ENCODE measurements at regions not wholly inside any gene's neighbourhood (a gene's known extent, or its start where the extent isn't known, plus 50 kb on each side); places are given as distances from the start of the nearest gene placed in this dataset.

GRCh38 chr2:2887772-2888387, 489.7 kb downstream of the EIPR1 start:
- H3K4me3 Mint-ChIP-seq = no peak overlapping the region
- no peak overlapping the region for H3K27ac Mint-ChIP-seq
- ATAC-seq (ENCODE audit: low read depth) (no peak), DNase-seq (ENCODE audit: low spot score in 2 of 2) (no peak)
- peaks cover 7% of the 10 kb centered on the region for H3K36me3 Mint-ChIP-seq
- H3K27me3 Mint-ChIP-seq = peaks cover 6% of the 10 kb centered on the region
- H3K4me1 Mint-ChIP-seq = no peaks in the 10 kb centered on the region
- H3K9me3 Mint-ChIP-seq = peaks cover 4% of the 10 kb centered on the region

DNA sequence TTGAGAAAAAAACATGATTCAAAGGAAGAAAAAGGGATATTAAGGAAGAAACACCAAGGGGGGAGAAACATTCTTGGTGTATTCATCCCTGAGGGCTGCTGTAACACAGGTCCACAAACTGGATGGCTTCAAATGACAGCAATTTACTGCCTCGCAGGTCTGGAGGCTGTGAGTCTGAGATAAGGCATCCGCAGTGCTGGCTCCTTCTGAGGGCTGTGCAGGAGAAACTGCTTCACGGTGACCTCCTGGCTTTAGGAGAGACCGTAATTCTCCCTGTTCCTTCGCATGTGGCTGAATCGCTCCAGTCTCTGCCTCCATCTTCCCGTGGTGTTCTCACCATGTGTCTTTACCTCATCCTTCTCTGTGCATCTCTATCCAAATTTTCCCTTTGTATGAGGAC, 490.7 kb downstream of the EIPR1 start:
- Mint-ChIP-seq H3K36me3 (peaks cover 8% of the 10 kb centered on the region), H3K4me3 (no peak overlapping the region), H3K27me3 (peaks cover 6% of the 10 kb centered on the region), H3K27ac (no peak overlapping the region), H3K4me1 (no peaks in the 10 kb centered on the region), H3K9me3 (peaks cover 6% of the 10 kb centered on the region)
- ATAC-seq (ENCODE audit: low read depth) = no peak
- DNase-seq (ENCODE audit: low spot score in 2 of 2) = no peak

DNA sequence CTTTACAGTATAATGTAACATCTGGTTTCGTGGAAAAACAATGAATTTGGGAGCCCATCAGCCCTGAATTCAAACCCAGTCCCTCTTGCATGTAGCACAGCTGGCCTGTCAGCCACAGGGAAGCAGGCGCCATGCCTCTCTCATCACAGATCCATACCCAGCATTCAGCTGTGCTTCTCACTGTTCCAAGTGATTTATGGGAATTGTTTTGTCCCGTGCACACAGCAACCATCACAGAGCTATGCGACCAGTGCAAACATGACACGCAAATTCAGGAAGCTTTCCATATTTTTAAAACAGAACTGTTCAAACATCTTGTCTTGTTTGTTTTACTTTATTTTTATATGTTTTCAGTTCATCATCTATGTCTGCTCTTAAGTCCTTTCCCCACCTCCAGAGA, 496.1 kb downstream of the EIPR1 start:
- peaks cover 7% of the 10 kb centered on the region for H3K4me1 Mint-ChIP-seq
- ATAC-seq (ENCODE audit: low read depth) (no peak), DNase-seq (ENCODE audit: low spot score in 2 of 2) (no peak)
- no peak overlapping the region for H3K27ac Mint-ChIP-seq
- peaks cover 2% of the 10 kb centered on the region for H3K27me3 Mint-ChIP-seq
- H3K36me3 Mint-ChIP-seq = peaks cover 6% of the 10 kb centered on the region
- no peak overlapping the region for H3K4me3 Mint-ChIP-seq
- peaks cover 6% of the 10 kb centered on the region for H3K9me3 Mint-ChIP-seq

- ATAC-seq (ENCODE audit: low read depth) = no peak
- DNase-seq (ENCODE audit: low spot score in 2 of 2) = no peak
- Mint-ChIP-seq H3K27ac (no peak overlapping the region), H3K4me3 (no peak overlapping the region), H3K27me3 (no peaks in the 10 kb centered on the region), H3K9me3 (peaks cover 6% of the 10 kb centered on the region), H3K36me3 (peaks cover 6% of the 10 kb centered on the region), H3K4me1 (peaks cover 7% of the 10 kb centered on the region)
Observed at GRCh38 chr2:2880938-2881337, 496.7 kb downstream of the EIPR1 start.

DNA sequence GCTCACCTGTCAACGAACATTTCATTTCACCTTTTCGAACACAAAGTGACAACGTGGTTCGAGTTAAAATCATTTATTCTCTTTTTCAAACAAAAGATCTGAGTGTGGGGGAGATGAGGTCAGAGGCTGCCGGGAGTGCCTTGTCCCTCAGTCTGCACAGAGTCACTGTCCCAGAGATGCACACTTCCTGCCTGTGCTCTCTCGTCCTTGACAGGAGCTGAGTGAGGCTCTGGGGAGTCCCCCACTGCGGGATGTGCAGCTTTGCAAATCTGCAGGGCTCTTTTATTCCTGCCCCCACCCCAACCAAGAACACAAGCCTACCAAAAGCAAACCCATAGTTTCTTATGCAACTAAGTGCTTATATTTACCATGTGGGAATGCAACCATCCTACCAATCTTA, 497.8 kb downstream of the EIPR1 start:
- ATAC-seq (ENCODE audit: low read depth) = peak; percentile 87

DNA sequence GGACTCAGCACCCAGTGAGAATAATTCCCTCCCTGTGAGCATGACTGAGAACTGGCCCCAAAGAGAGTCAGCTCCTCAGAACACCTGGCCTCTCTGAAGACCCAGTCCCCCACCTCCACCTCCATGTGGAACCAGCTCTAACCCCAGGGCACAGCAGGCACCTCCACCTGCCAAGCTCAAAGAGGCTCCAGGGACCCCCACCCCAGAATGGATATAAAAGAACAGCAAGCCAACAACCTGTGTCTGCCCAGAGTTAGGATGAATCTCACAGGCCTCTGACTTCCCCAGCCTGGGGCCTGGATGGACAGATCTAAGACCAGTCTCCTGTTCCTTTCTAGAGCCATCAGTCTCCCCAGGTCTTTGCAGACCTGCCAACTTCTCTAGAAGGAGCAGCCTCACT, 498.5 kb downstream of the EIPR1 start:
- H3K27me3 Mint-ChIP-seq = no peaks in the 10 kb centered on the region
- peaks cover 7% of the 10 kb centered on the region for H3K4me1 Mint-ChIP-seq
- H3K36me3 Mint-ChIP-seq = peaks cover 6% of the 10 kb centered on the region
- DNase-seq (ENCODE audit: low spot score in 2 of 2) = no peak
- H3K4me3 Mint-ChIP-seq = no peak overlapping the region
- peaks cover 6% of the 10 kb centered on the region for H3K9me3 Mint-ChIP-seq
- no peak overlapping the region for H3K27ac Mint-ChIP-seq
- ATAC-seq (ENCODE audit: low read depth) = no peak

More for the DNA sequence above, 497.8 kb downstream of the EIPR1 start:
- Mint-ChIP-seq H3K27me3 (no peaks in the 10 kb centered on the region), H3K36me3 (peaks cover 6% of the 10 kb centered on the region), H3K4me1 (peaks cover 7% of the 10 kb centered on the region), H3K9me3 (peaks cover 6% of the 10 kb centered on the region), H3K4me3 (no peak overlapping the region), H3K27ac (no peak overlapping the region)
- DNase-seq (ENCODE audit: low spot score in 2 of 2) = no peak

DNA sequence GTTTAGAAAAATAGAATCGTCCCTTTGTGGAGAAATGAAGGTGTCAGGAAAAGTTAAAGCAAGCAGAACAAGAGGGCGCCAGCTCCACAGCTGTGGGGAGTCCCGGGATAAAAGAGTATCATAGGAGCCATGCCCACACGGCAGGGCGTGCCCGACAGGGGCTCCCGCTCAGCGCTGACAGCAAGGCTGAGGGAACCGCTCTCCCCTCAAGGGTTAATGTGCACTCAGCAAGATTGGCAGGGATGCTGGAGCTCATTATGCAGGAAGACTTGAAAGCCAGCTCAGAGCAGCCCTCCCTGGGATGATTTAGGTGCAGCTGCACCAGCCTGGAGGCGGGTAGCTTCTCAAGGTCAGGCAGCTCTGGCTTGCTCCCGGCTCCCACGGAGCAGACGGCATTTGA, 500.2 kb downstream of the EIPR1 start:
- no peaks in the 10 kb centered on the region for H3K27me3 Mint-ChIP-seq
- H3K27ac Mint-ChIP-seq = no peak overlapping the region
- H3K9me3 Mint-ChIP-seq = no peaks in the 10 kb centered on the region
- DNase-seq (ENCODE audit: low spot score in 2 of 2) = no peak
- no peak for ATAC-seq (ENCODE audit: low read depth)
- no peak overlapping the region for H3K4me3 Mint-ChIP-seq
- H3K4me1 Mint-ChIP-seq = peaks cover 7% of the 10 kb centered on the region
- H3K36me3 Mint-ChIP-seq = no peaks in the 10 kb centered on the region

GRCh38 chr2:2876331-2877221, 501.0 kb downstream of the EIPR1 start:
- no peak for ATAC-seq (ENCODE audit: low read depth)
- H3K27ac Mint-ChIP-seq = no peak overlapping the region
- no peaks in the 10 kb centered on the region for H3K36me3 Mint-ChIP-seq
- peaks cover 7% of the 10 kb centered on the region for H3K4me1 Mint-ChIP-seq
- H3K27me3 Mint-ChIP-seq = no peaks in the 10 kb centered on the region
- no peak overlapping the region for H3K4me3 Mint-ChIP-seq
- DNase-seq (ENCODE audit: low spot score in 2 of 2) = no peak
- no peaks in the 10 kb centered on the region for H3K9me3 Mint-ChIP-seq

DNA sequence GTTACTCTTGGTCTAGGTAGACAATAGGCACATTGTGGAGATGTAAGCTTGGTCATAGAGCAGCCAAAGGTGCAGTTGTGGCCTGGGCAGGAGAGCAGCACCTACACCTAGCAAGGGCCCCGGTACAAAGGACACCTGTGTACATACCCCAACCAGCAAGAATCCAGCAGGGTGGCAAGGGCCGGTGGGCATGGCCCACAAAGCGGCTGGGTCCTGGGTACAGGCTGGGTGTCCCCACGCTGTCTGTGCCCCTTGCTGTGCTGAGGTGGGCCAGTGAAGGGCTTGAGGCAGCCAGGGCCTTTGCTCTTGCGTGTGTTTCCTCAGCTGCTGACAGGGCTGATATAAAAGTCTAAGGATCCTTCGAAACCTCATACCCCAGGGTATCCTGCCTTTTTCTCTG, 501.8 kb downstream of the EIPR1 start:
- no peaks in the 10 kb centered on the region for H3K9me3 Mint-ChIP-seq
- no peaks in the 10 kb centered on the region for H3K36me3 Mint-ChIP-seq
- no peaks in the 10 kb centered on the region for H3K27me3 Mint-ChIP-seq
- DNase-seq (ENCODE audit: low spot score in 2 of 2) (no peak), ATAC-seq (ENCODE audit: low read depth) (no peak)
- H3K4me3 Mint-ChIP-seq = no peak overlapping the region
- peaks cover 3% of the 10 kb centered on the region for H3K4me1 Mint-ChIP-seq
- H3K27ac Mint-ChIP-seq = no peak overlapping the region

GRCh38 chr2:2875296-2875695, 502.3 kb downstream of the EIPR1 start:
- Mint-ChIP-seq H3K4me3 (no peak overlapping the region), H3K27ac (no peak overlapping the region), H3K4me1 (peaks cover 2% of the 10 kb centered on the region), H3K36me3 (no peaks in the 10 kb centered on the region), H3K27me3 (no peaks in the 10 kb centered on the region), H3K9me3 (no peaks in the 10 kb centered on the region)
- ATAC-seq (ENCODE audit: low read depth) = no peak
- DNase-seq (ENCODE audit: low spot score in 2 of 2) = no peak

DNA sequence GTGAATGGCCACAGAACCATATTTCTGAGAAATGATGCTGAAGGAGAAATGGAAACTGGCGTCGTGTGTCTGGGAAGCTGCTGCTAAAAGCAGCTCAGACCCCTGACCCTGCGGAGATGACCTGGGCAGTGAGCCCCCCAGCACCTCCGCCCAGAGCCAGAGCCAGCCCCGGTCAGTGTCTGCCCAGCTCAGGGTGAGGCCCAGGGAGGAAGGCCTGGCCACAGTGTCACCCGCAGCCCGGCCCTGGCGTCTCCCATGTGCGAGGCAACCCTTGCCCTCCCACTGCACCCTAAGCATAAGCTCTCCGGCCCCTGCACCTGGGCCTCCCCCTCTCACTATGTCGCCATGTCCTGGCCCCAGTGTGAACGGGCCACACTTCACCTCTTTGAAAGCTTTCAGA, 502.8 kb downstream of the EIPR1 start:
- Mint-ChIP-seq H3K27me3 (no peaks in the 10 kb centered on the region), H3K9me3 (no peaks in the 10 kb centered on the region), H3K27ac (no peak overlapping the region), H3K4me1 (no peaks in the 10 kb centered on the region), H3K4me3 (no peak overlapping the region), H3K36me3 (no peaks in the 10 kb centered on the region)
- ATAC-seq (ENCODE audit: low read depth) (no peak), DNase-seq (ENCODE audit: low spot score in 2 of 2) (no peak)

- Mint-ChIP-seq H3K9me3 (no peaks in the 10 kb centered on the region), H3K27ac (no peak overlapping the region)
- no peak for ATAC-seq (ENCODE audit: low read depth)
Observed at GRCh38 chr2:2874341-2874740, 503.3 kb downstream of the EIPR1 start.

GRCh38 chr2:2873450-2873811, 504.2 kb downstream of the EIPR1 start:
- Mint-ChIP-seq H3K9me3 (no peaks in the 10 kb centered on the region), H3K4me1 (no peaks in the 10 kb centered on the region), H3K27me3 (no peaks in the 10 kb centered on the region), H3K36me3 (no peaks in the 10 kb centered on the region), H3K27ac (peak overlapping the region; percentile 16), H3K4me3 (no peak overlapping the region)
- no peak for DNase-seq (ENCODE audit: low spot score in 2 of 2)
- no peak for ATAC-seq (ENCODE audit: low read depth)

More at GRCh38 chr2:2874341-2874740, 503.3 kb downstream of the EIPR1 start:
- no peaks in the 10 kb centered on the region for H3K36me3 Mint-ChIP-seq
- no peaks in the 10 kb centered on the region for H3K4me1 Mint-ChIP-seq
- H3K27me3 Mint-ChIP-seq = no peaks in the 10 kb centered on the region
- no peak overlapping the region for H3K4me3 Mint-ChIP-seq
- DNase-seq (ENCODE audit: low spot score in 2 of 2) = no peak

DNA sequence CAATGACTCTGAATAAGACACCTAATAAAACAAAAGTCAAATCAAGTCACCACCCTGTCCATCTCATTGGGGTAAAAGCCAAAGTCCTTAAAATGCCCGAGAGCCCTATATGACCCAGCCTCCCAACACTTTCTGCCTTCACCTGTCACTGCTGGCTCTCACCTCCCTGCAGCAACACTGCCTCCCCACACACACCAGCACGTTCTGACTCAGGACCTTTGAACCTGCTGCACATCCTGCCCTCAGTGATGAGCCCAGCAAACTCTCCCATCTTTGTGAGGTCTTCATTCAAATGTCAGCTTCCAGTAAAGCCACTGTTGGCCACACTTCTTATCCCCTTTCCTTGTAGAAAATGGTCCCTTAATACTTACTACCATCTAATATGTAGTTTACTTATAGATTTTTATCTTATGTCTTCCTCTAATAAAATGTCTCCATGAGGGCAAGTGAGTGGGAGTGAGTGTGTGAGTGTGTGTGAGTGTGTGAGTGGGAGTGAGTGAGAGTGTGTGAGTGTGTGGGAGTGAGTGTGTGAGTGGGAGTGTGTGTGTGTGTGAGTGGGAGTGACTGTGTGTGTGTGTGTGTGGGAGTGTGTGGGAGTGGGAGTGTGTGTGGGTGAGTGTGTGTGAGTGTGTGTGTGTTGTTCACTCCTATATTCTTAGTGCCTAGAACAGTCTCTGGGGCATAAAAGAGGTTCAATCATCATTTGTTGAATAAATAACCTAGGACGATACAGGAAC, 504.7 kb downstream of the EIPR1 start:
- no peaks in the 10 kb centered on the region for H3K27me3 Mint-ChIP-seq
- no peaks in the 10 kb centered on the region for H3K9me3 Mint-ChIP-seq
- DNase-seq (ENCODE audit: low spot score in 2 of 2) (no peak), ATAC-seq (ENCODE audit: low read depth) (no peak)
- H3K36me3 Mint-ChIP-seq = no peaks in the 10 kb centered on the region
- peak overlapping the region; percentile 16 for H3K27ac Mint-ChIP-seq
- no peak overlapping the region for H3K4me3 Mint-ChIP-seq
- no peaks in the 10 kb centered on the region for H3K4me1 Mint-ChIP-seq
